ENCODE measurements at regions not wholly inside any gene's neighbourhood (a gene's known extent, or its start where the extent isn't known, plus 50 kb on each side); places are given as distances from the start of the nearest gene placed in this dataset.

GRCh38 chr1:199786695-199787094, 240.8 kb upstream of the NR5A2 start:
- H3K27me3 ChIP-seq = no peaks in the 10 kb centered on the region
- H3K36me3 ChIP-seq = no peaks in the 10 kb centered on the region
- no peaks in the 10 kb centered on the region for H3K9me3 ChIP-seq
- H3K4me3 ChIP-seq = no peak overlapping the region
- ATAC-seq (no peak), DNase-seq (no peak)
- no peaks in the 10 kb centered on the region for H3K4me1 ChIP-seq
- intact Hi-C loops (cut with DNase I) = no loop called here
- TF ChIP-seq CTCF (IDR thresholded peaks at IDR 0.05) = no peak
- H3K27ac ChIP-seq = no peak overlapping the region

- Histone ChIP-seq H3K4me1 (no peaks in the 10 kb centered on the region), H3K4me3 (no peak overlapping the region), H3K27me3 (no peaks in the 10 kb centered on the region), H3K9me3 (no peaks in the 10 kb centered on the region), H3K36me3 (no peaks in the 10 kb centered on the region), H3K27ac (no peak overlapping the region)
- no peak for TF ChIP-seq CTCF (IDR thresholded peaks at IDR 0.05)
- ATAC-seq (no peak), DNase-seq (no peak)
- intact Hi-C loops (cut with DNase I) = no loop called here
Measured at GRCh38 chr1:199789141-199789540, 238.4 kb upstream of the NR5A2 start.

GRCh38 chr1:199791495-199791894, 236.0 kb upstream of the NR5A2 start:
- TF ChIP-seq CTCF (IDR thresholded peaks at IDR 0.05) = no peak
- intact Hi-C loops (cut with DNase I) = no loop called here
- Histone ChIP-seq H3K9me3 (no peaks in the 10 kb centered on the region), H3K27me3 (no peaks in the 10 kb centered on the region), H3K36me3 (no peaks in the 10 kb centered on the region), H3K4me1 (no peaks in the 10 kb centered on the region), H3K4me3 (no peak overlapping the region), H3K27ac (no peak overlapping the region)
- DNase-seq (no peak), ATAC-seq (no peak)

- Histone ChIP-seq H3K4me1 (no peaks in the 10 kb centered on the region), H3K27ac (no peak overlapping the region), H3K9me3 (no peaks in the 10 kb centered on the region), H3K27me3 (no peaks in the 10 kb centered on the region), H3K4me3 (no peak overlapping the region), H3K36me3 (no peaks in the 10 kb centered on the region)
- ATAC-seq (no peak), DNase-seq (no peak)
- TF ChIP-seq CTCF (IDR thresholded peaks at IDR 0.05) = no peak
- intact Hi-C loops (cut with DNase I) = no loop called here
Measured at GRCh38 chr1:199792874-199793273, 234.6 kb upstream of the NR5A2 start.

GRCh38 chr1:199794105-199794863, 233.2 kb upstream of the NR5A2 start:
- H3K4me1 ChIP-seq = no peaks in the 10 kb centered on the region
- DNase-seq = no peak
- TF ChIP-seq CTCF (IDR thresholded peaks at IDR 0.05) = no peak
- H3K27ac ChIP-seq = no peak overlapping the region
- no peaks in the 10 kb centered on the region for H3K9me3 ChIP-seq
- intact Hi-C loops (cut with DNase I) = no loop called here
- H3K36me3 ChIP-seq = no peaks in the 10 kb centered on the region
- H3K27me3 ChIP-seq = no peaks in the 10 kb centered on the region
- H3K4me3 ChIP-seq = no peak overlapping the region
- ATAC-seq = peak; percentile 64

- DNase-seq (no peak), ATAC-seq (no peak)
- Histone ChIP-seq H3K9me3 (no peaks in the 10 kb centered on the region), H3K4me3 (no peak overlapping the region), H3K27ac (no peak overlapping the region), H3K27me3 (no peaks in the 10 kb centered on the region), H3K36me3 (no peaks in the 10 kb centered on the region), H3K4me1 (no peaks in the 10 kb centered on the region)
- intact Hi-C loops (cut with DNase I) = no loop called here
- TF ChIP-seq CTCF (IDR thresholded peaks at IDR 0.05) = no peak
Measured at GRCh38 chr1:199799116-199799515, 228.4 kb upstream of the NR5A2 start.

Data from upper lobe of right lung (tissue), 1 donor.